GM23338 (cell line): ENCODE measurements at regions not wholly inside any gene's neighbourhood (a gene's known extent, or its start where the extent isn't known, plus 50 kb on each side); places are given as distances from the start of the nearest gene placed in this dataset.

ENCODE experiments used
- ATAC-seq: fragments of 200-7000 bp; cut with Tn5 transposase; 3 replicates; pipeline ENCODE4 v1.9.1; 2020
- DNase-seq: peaks from one replicate; pipeline ENCODE4 v3.0.0-alpha.2; 2015; ENCODE audit warnings: low spot score
- H2AFZ ChIP-seq: fragments of 200-600 bp; sonication (generic); 2 replicates; pipeline ENCODE4 v1.8.0; 2016; ENCODE audit warnings: antibody characterized with exemption, mild to moderate bottlenecking, moderate library complexity
- H3F3A ChIP-seq: fragments of 200-600 bp; sonication (generic); replicated peaks from 2 replicates; pipeline ENCODE4 v1.8.0; 2017; ENCODE audit warnings: antibody characterized with exemption, mixed run types, low read depth
- H3K27ac ChIP-seq: fragments of 200-600 bp; sonication (generic); 2 replicates; pipeline ENCODE4 v1.6.1; 2016; ENCODE audit warnings: low read depth
- H3K27me3 ChIP-seq: fragments of 200-600 bp; sonication (generic); 2 replicates; pipeline ENCODE4 v1.8.0; 2016; ENCODE audit warnings: mild to moderate bottlenecking, mixed run types, moderate library complexity; ENCODE audit not compliant: insufficient read depth
- H3K36me3 ChIP-seq: fragments of 200-600 bp; sonication (generic); 2 replicates; pipeline ENCODE4 v1.8.0; 2016; ENCODE audit warnings: mild to moderate bottlenecking; ENCODE audit not compliant: insufficient read depth
- H3K4me1 ChIP-seq: fragments of 200-600 bp; sonication (generic); 2 replicates; pipeline ENCODE4 v1.8.0; 2016; ENCODE audit warnings: mild to moderate bottlenecking, moderate library complexity; ENCODE audit not compliant: insufficient read depth
- H3K4me2 ChIP-seq: fragments of 200-600 bp; sonication (generic); 2 replicates; pipeline ENCODE4 v1.7.1; 2017; ENCODE audit warnings: mixed run types
- H3K4me3 ChIP-seq: fragments of 200-600 bp; sonication (generic); 2 replicates; pipeline ENCODE4 v1.6.1; 2016; ENCODE audit warnings: mixed run types
- H3K79me2 ChIP-seq: fragments of 200-600 bp; sonication (generic); replicated peaks from 2 replicates; pipeline ENCODE4 v1.8.0; 2017; ENCODE audit warnings: mild to moderate bottlenecking; ENCODE audit not compliant: insufficient read depth
- H3K9me2 ChIP-seq: fragments of 200-600 bp; sonication (generic); 2 replicates; pipeline ENCODE4 v1.8.0; 2017; ENCODE audit not compliant: insufficient read depth
- H4K20me1 ChIP-seq: fragments of 200-600 bp; sonication (generic); replicated peaks from 2 replicates; pipeline ENCODE4 v1.8.0; 2017; ENCODE audit warnings: mild to moderate bottlenecking; ENCODE audit not compliant: insufficient read depth
- H3K27ac Mint-ChIP-seq: 2 replicates; pipeline ENCODE4 v1.8.0; 2020; ENCODE audit warnings: inconsistent platforms, mild to moderate bottlenecking, moderate library complexity, mixed read lengths
- H3K27me3 Mint-ChIP-seq: 3 replicates; pipeline ENCODE4 v1.8.0; 2022; ENCODE audit warnings: low read depth, mild to moderate bottlenecking, moderate library complexity, mixed read lengths, inconsistent platforms; ENCODE audit not compliant: insufficient read depth, poor library complexity
- H3K36me3 Mint-ChIP-seq: 3 replicates; pipeline ENCODE4 v1.8.0; 2021; ENCODE audit warnings: low read depth, mild to moderate bottlenecking, inconsistent platforms, moderate library complexity, mixed read lengths
- H3K4me1 Mint-ChIP-seq: 3 replicates; pipeline ENCODE4 v1.8.0; 2020; ENCODE audit warnings: mild to moderate bottlenecking, inconsistent platforms, mixed read lengths
- H3K4me3 Mint-ChIP-seq: 3 replicates; pipeline ENCODE4 v1.8.0; 2021; ENCODE audit warnings: moderate library complexity, mild to moderate bottlenecking, inconsistent platforms, mixed read lengths
- H3K9me3 Mint-ChIP-seq: 3 replicates; pipeline ENCODE4 v1.8.0; 2020; ENCODE audit warnings: moderate library complexity, mild to moderate bottlenecking, inconsistent platforms, mixed read lengths
- CTCF ChIP-seq, 2 experiments: fragments of 200-600 bp in 1 of 2; sonication (generic) in 1 of 2; conservative IDR thresholded peaks; 2 replicates each; pipeline versions ENCODE4 v1.5.1 to v1.6.1; 2016 to 2017; ENCODE audit warnings: antibody characterized with exemption in 2 of 2, low read depth in 2 of 2, mild to moderate bottlenecking in 2 of 2, moderate library complexity in 1 of 2
- ETS1 ChIP-seq: IDR thresholded peaks from 2 replicates; pipeline ENCODE4 v1.6.1; 2016; ENCODE audit warnings: antibody characterized with exemption
- EZH2phosphoT487 ChIP-seq: fragments of 200-600 bp; sonication (generic); IDR thresholded peaks from one replicate; pipeline ENCODE4 v1.8.1; 2018; ENCODE audit warnings: antibody characterized with exemption; ENCODE audit not compliant: unreplicated experiment
- STAT1 ChIP-seq: IDR thresholded peaks from one replicate; pipeline ENCODE4 v1.6.1; 2016; ENCODE audit warnings: antibody characterized with exemption; ENCODE audit not compliant: unreplicated experiment
- ZNF114 ChIP-seq: fragments of 250-450 bp; sonication (Bioruptor Pico); IDR thresholded peaks from 2 replicates; pipeline ENCODE4 v1.5.0; 2020; ENCODE audit warnings: mild to moderate bottlenecking, moderate library complexity
- ZNF331 ChIP-seq: fragments of 250-450 bp; sonication (Bioruptor Pico); IDR thresholded peaks from 2 replicates; pipeline ENCODE4 v1.5.0; 2020; ENCODE audit warnings: low read depth, mild to moderate bottlenecking, moderate library complexity
- ZNF462 ChIP-seq: fragments of 250-450 bp; sonication (Bioruptor Pico); IDR thresholded peaks from 2 replicates; pipeline ENCODE4 v1.5.0; 2020; ENCODE audit warnings: mild to moderate bottlenecking, moderate library complexity

- H3K27ac Mint-ChIP-seq, result no peak overlapping the region
- no peak overlapping the region for H3K27ac ChIP-seq
- H2AFZ ChIP-seq, result no peak overlapping the region
- no peaks in the 10 kb centered on the region for H3K27me3 ChIP-seq
- no peak overlapping the region for H3K4me2 ChIP-seq
- H3K4me1 ChIP-seq, result no peaks in the 10 kb centered on the region
- DNase-seq (no peak), ATAC-seq (no peak)
- no peak overlapping the region for H3K4me3 Mint-ChIP-seq
- H4K20me1 ChIP-seq, result no peaks in the 10 kb centered on the region
- H3K27me3 Mint-ChIP-seq, result no peaks in the 10 kb centered on the region
- no peaks in the 10 kb centered on the region for H3K36me3 ChIP-seq
- no peaks in the 10 kb centered on the region for H3F3A ChIP-seq
- H3K9me3 Mint-ChIP-seq, result peaks cover 73% of the 10 kb centered on the region
- no peaks in the 10 kb centered on the region for H3K9me2 ChIP-seq
- no peak overlapping the region for H3K4me3 ChIP-seq
- no peaks in the 10 kb centered on the region for H3K79me2 ChIP-seq
- H3K4me1 Mint-ChIP-seq, result no peaks in the 10 kb centered on the region
- TF ChIP-seq STAT1, result no peak
- no peak for TF ChIP-seq ZNF331 (CRISPR knock-in tag)
- no peak for TF ChIP-seq CTCF (conservative IDR thresholded peaks at IDR 0.05; ENCODE audit: low read depth in 2 of 2)
- no peak for TF ChIP-seq ZNF114 (CRISPR knock-in tag)
- no peak for TF ChIP-seq ETS1
- no peak for TF ChIP-seq EZH2phosphoT487
- no peak for TF ChIP-seq ZNF462
- peaks cover 6% of the 10 kb centered on the region; the same call in 1 of the 3 replicates for H3K36me3 Mint-ChIP-seq
Measured at GRCh38 chr9:101931756-101932155, 193.3 kb upstream of the GRIN3A start.
